ENCODE measurements at regions not wholly inside any gene's neighbourhood (a gene's known extent, or its start where the extent isn't known, plus 50 kb on each side); places are given as distances from the start of the nearest gene placed in this dataset.

- H3K27ac Mint-ChIP-seq, result peak overlapping the region; percentile 76; the same call in 1 of the 2 replicates
- peaks cover 47% of the 10 kb centered on the region for H3K9me3 Mint-ChIP-seq
- H3K36me3 Mint-ChIP-seq (ENCODE audit: low read depth), result no peaks in the 10 kb centered on the region
- peak; percentile 2 for DNase-seq
- H3K4me3 Mint-ChIP-seq, result peak overlapping the region; percentile 53
- H3K4me1 Mint-ChIP-seq (ENCODE audit: low read depth), result peaks cover 36% of the 10 kb centered on the region
- H3K27me3 Mint-ChIP-seq (ENCODE audit: insufficient read depth), result peaks cover 7% of the 10 kb centered on the region
- TF ChIP-seq CTCF (IDR thresholded peaks at IDR 0.05), result no peak
Measured at GRCh38 chr16:48963306-48963705, 318.3 kb downstream of the CBLN1 start.

- DNase-seq, result no peak
- TF ChIP-seq CTCF (IDR thresholded peaks at IDR 0.05), result no peak
- H3K36me3 Mint-ChIP-seq (ENCODE audit: low read depth), result no peaks in the 10 kb centered on the region
- H3K27ac Mint-ChIP-seq, result no peak overlapping the region
- peaks cover 44% of the 10 kb centered on the region for H3K9me3 Mint-ChIP-seq
- H3K4me3 Mint-ChIP-seq, result no peak overlapping the region
- peaks cover 7% of the 10 kb centered on the region; the same call in 1 of the 2 replicates for H3K27me3 Mint-ChIP-seq (ENCODE audit: insufficient read depth)
- H3K4me1 Mint-ChIP-seq (ENCODE audit: low read depth), result peaks cover 36% of the 10 kb centered on the region
Measured at GRCh38 chr16:48961546-48961945, 320.1 kb downstream of the CBLN1 start.

- Mint-ChIP-seq H3K36me3 (ENCODE audit: low read depth) (no peaks in the 10 kb centered on the region), H3K4me3 (no peak overlapping the region), H3K27me3 (ENCODE audit: insufficient read depth) (peaks cover 7% of the 10 kb centered on the region; the same call in 1 of the 2 replicates), H3K27ac (no peak overlapping the region), H3K4me1 (ENCODE audit: low read depth) (peaks cover 30% of the 10 kb centered on the region), H3K9me3 (peaks cover 40% of the 10 kb centered on the region)
- no peak for TF ChIP-seq CTCF (IDR thresholded peaks at IDR 0.05)
- no peak for DNase-seq
Measured at GRCh38 chr16:48960830-48961229, 320.8 kb downstream of the CBLN1 start.

- H3K36me3 Mint-ChIP-seq (ENCODE audit: low read depth), result no peaks in the 10 kb centered on the region
- TF ChIP-seq CTCF (IDR thresholded peaks at IDR 0.05), result no peak
- H3K27me3 Mint-ChIP-seq (ENCODE audit: insufficient read depth), result peaks cover 7% of the 10 kb centered on the region; the same call in 1 of the 2 replicates
- no peak for DNase-seq
- H3K4me1 Mint-ChIP-seq (ENCODE audit: low read depth), result peaks cover 19% of the 10 kb centered on the region
- peaks cover 39% of the 10 kb centered on the region for H3K9me3 Mint-ChIP-seq
- H3K27ac Mint-ChIP-seq, result no peak overlapping the region
- no peak overlapping the region for H3K4me3 Mint-ChIP-seq
Measured at GRCh38 chr16:48959747-48960146, 321.9 kb downstream of the CBLN1 start.

- Mint-ChIP-seq H3K9me3 (peaks cover 36% of the 10 kb centered on the region), H3K27me3 (ENCODE audit: insufficient read depth) (peaks cover 4% of the 10 kb centered on the region; the same call in 1 of the 2 replicates), H3K4me3 (no peak overlapping the region), H3K4me1 (ENCODE audit: low read depth) (peaks cover 14% of the 10 kb centered on the region), H3K27ac (no peak overlapping the region), H3K36me3 (ENCODE audit: low read depth) (no peaks in the 10 kb centered on the region)
- no peak for DNase-seq
- no peak for TF ChIP-seq CTCF (IDR thresholded peaks at IDR 0.05)
Measured at GRCh38 chr16:48959204-48959603, 322.4 kb downstream of the CBLN1 start.

GRCh38 chr16:48958681-48959080 lies 323.0 kb downstream of the CBLN1 start:
- peaks cover 36% of the 10 kb centered on the region for H3K9me3 Mint-ChIP-seq
- no peaks in the 10 kb centered on the region for H3K36me3 Mint-ChIP-seq (ENCODE audit: low read depth)
- TF ChIP-seq CTCF (IDR thresholded peaks at IDR 0.05), result no peak
- no peak for DNase-seq
- H3K4me1 Mint-ChIP-seq (ENCODE audit: low read depth), result peaks cover 9% of the 10 kb centered on the region
- no peak overlapping the region for H3K4me3 Mint-ChIP-seq
- H3K27ac Mint-ChIP-seq, result no peak overlapping the region
- H3K27me3 Mint-ChIP-seq (ENCODE audit: insufficient read depth), result peaks cover 4% of the 10 kb centered on the region; the same call in 1 of the 2 replicates
